Hepatocyte (in vitro differentiated cells): ENCODE measurements at regions not wholly inside any gene's neighbourhood (a gene's known extent, or its start where the extent isn't known, plus 50 kb on each side); places are given as distances from the start of the nearest gene placed in this dataset.

Source experiments
- CTCF ChIP-seq: fragments of 200-600 bp; sonication (generic); IDR thresholded peaks from 2 replicates; pipeline ENCODE4 v1.5.1; 2016; ENCODE audit warnings: antibody characterized with exemption, mild to moderate bottlenecking; ENCODE audit not compliant: poor library complexity
- EZH2 ChIP-seq: fragments of 200-600 bp; sonication (generic); IDR thresholded peaks from 2 replicates; pipeline ENCODE4 v1.6.1; 2016; ENCODE audit warnings: antibody characterized with exemption, mild to moderate bottlenecking, borderline replicate concordance
- EZH2phosphoT487 ChIP-seq: fragments of 200-600 bp; sonication (generic); IDR thresholded peaks from one replicate; pipeline ENCODE4 v1.6.1; 2018; ENCODE audit warnings: antibody characterized with exemption, mild to moderate bottlenecking, low read depth, moderate library complexity; ENCODE audit not compliant: unreplicated experiment, severe bottlenecking

GRCh38 chr3:117799387-117799735 lies 1089.8 kb downstream of the TUSC7 start:
- no peak for TF ChIP-seq CTCF
- no peak for TF ChIP-seq EZH2
- TF ChIP-seq EZH2phosphoT487 = no peak
